Motor neuron (in vitro differentiated cells): ENCODE measurements at regions not wholly inside any gene's neighbourhood (a gene's known extent, or its start where the extent isn't known, plus 50 kb on each side); places are given as distances from the start of the nearest gene placed in this dataset.

ENCODE experiments used
- ATAC-seq, 8 experiments: fragments of 200-7000 bp; cut with Tn5 transposase; replicated peaks in 6 of 8; 2 replicates each; pipeline ENCODE4 v1.8.0; 2021; ENCODE audit warnings: mild to moderate bottlenecking in 8 of 8, moderate library complexity in 8 of 8
- H3K27ac ChIP-seq, 2 donors: fragments of 250-450 bp; sonication (Bioruptor Pico); 2 replicates each; pipeline ENCODE4 v1.9.0; 2021; ENCODE audit warnings: antibody characterized with exemption in 2 of 2, mild to moderate bottlenecking in 2 of 2, moderate library complexity in 1 of 2
- H3K4me1 ChIP-seq, 2 donors: fragments of 250-450 bp; sonication (Bioruptor Pico); replicated peaks in 1 of 2; 2 replicates each; pipeline ENCODE4 v1.6.1; 2021; ENCODE audit warnings: antibody characterized with exemption in 2 of 2, mild to moderate bottlenecking in 2 of 2, moderate library complexity in 1 of 2
- H3K4me3 ChIP-seq, 5 donors: fragments of 250-450 bp; sonication (Bioruptor Pico); 2 replicates each; pipeline ENCODE4 v1.9.0; 2021; ENCODE audit warnings: antibody characterized with exemption in 5 of 5, mild to moderate bottlenecking in 5 of 5, moderate library complexity in 4 of 5
- WGBS, 10 experiments: fragments of 450-650 bp; shearing (Covaris generic); methylation state at CpG; one replicate each; pipeline ENCODE4 v1.0.0; 2022; 5-methylcytosine and 5-hydroxymethylcytosine counted together
- in situ Hi-C, 9 experiments: fragments of 400-800 bp; cut with MboI; loops; one replicate each; pipeline ENCODE4 v1.15.0; 2021; ENCODE audit warnings: low sequenced_read_pairs in 9 of 9, low pct_unique_long_range_greater_than_20kb in 2 of 9; ENCODE audit not compliant: unreplicated experiment in 9 of 9

- in situ Hi-C loops, result no loop called here
Measured at GRCh38 chr16:86307514-86307903, 202.8 kb upstream of the FOXF1 start.

GRCh38 chr16:86308514-86308913 lies 201.8 kb upstream of the FOXF1 start:
- 20 to 100% (median 75%) methylated on average over 1 to 6 of the region's 10 CpGs; no CpG with 5 or more reads in 5 of the 10 experiments for WGBS, 10 experiments
- in situ Hi-C loops, result no loop called here
- Histone ChIP-seq H3K27ac (no peak overlapping the region), H3K4me3 (no peak overlapping the region), H3K4me1 (no peaks in the 10 kb centered on the region)
- ATAC-seq, result no peak

More at GRCh38 chr16:86307514-86307903, 202.8 kb upstream of the FOXF1 start:
- Histone ChIP-seq H3K4me3 (no peak overlapping the region), H3K4me1 (no peaks in the 10 kb centered on the region), H3K27ac (no peak overlapping the region)
- WGBS, 10 experiments, result 33 to 95% (median 71%) methylated on average over 3 to 6 of the region's 6 CpGs; no CpG with 5 or more reads in 2 of the 10 experiments
- ATAC-seq, result no peak

DNA sequence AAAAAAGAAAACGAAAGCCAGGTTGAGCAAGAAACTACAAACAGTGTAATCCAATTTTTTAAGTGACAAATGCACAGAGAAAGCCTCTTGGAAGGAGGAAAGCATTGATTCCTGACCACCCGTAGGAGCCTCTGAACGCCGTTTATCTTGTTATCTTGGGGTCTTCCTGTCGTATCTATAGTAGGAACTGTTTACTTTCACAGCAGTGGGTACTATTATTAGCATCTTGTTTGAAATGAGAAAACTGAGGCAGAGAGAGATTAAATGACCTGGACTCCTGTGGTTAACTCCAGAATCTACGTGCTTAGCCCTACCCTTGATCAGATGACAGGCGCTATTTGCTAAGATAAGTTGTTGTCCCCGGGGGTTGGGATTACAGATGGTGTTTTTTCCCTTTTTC lies 196.7 kb upstream of the FOXF1 start:
- WGBS, 10 experiments, result 23 to 80% (median 55%) methylated on average over 1 to 8 of the region's 8 CpGs
- in situ Hi-C loops, result no loop called here
- Histone ChIP-seq H3K4me3 (no peak overlapping the region), H3K4me1 (no peaks in the 10 kb centered on the region), H3K27ac (no peak overlapping the region)
- ATAC-seq, result no peak

GRCh38 chr16:86314402-86315025 lies 195.8 kb upstream of the FOXF1 start:
- H3K4me3 ChIP-seq, result no peak overlapping the region
- no peak overlapping the region for H3K27ac ChIP-seq
- 40 to 96% (median 74%) methylated on average over 1 to 11 of the region's 15 CpGs; no CpG with 5 or more reads in 2 of the 10 experiments for WGBS, 10 experiments
- in situ Hi-C loops, result no loop called here
- ATAC-seq, result no peak
- H3K4me1 ChIP-seq, result no peaks in the 10 kb centered on the region

GRCh38 chr16:86316967-86317812 lies 193.1 kb upstream of the FOXF1 start:
- Histone ChIP-seq H3K4me3 (no peak overlapping the region), H3K4me1 (no peaks in the 10 kb centered on the region), H3K27ac (no peak overlapping the region)
- 67 to 88% (median 78%) methylated on average over 1 to 17 of the region's 21 CpGs for WGBS, 10 experiments
- ATAC-seq, result no peak
- in situ Hi-C loops, result no loop called here

DNA sequence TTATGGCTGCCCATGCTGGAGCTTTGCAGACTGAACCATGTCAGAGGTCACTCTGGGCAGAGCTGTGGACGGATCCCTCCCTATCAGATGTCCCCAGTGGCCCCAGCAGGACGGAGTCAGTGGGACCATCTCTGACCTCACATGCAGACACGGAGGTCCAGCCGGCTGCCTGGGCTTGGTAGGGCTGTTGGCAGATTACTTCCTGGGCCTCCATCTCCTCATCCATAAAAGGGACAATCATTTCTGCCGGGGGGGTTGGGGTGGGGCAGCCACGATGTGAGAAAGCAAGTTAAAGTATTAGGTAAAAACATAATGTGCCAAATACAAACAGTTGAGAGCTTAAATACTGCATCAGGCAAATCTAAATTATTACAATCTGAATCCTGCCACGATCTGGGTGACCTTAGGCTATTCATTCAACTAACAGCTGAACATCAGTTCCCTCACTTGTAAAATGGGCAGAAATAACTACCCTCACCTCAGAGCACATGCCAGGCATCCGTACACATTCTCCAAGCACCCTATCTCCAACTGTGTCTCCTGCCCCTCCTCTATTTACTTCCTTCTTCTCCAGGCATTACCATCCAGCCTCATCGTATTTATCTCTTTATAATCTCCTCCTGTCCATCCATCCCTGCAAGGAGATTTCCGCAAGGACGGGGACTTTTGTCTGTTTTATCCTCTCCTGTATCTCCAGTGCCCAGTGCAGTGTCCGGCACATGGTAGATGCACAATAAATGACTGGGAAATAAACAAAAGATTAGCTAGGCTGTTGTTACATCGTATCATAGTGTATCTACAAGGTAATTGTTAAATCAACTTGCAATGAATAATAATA lies 192.3 kb upstream of the FOXF1 start:
- WGBS, 10 experiments, result 58 to 100% (median 81%) methylated on average over 1 to 10 of the region's 13 CpGs
- in situ Hi-C loops, result no loop called here

GRCh38 chr16:86319585-86320236 lies 190.6 kb upstream of the FOXF1 start:
- peak in 1 of 8 experiments; percentile 61 for ATAC-seq
- no peaks in the 10 kb centered on the region for H3K4me1 ChIP-seq
- H3K4me3 ChIP-seq, result no peak overlapping the region
- no peak overlapping the region for H3K27ac ChIP-seq
- 0 to 90% (median 70%) methylated on average over 1 to 10 of the region's 13 CpGs; no CpG with 5 or more reads in 1 of the 10 experiments for WGBS, 10 experiments
- in situ Hi-C loops, result no loop called here

More for the DNA sequence above, 192.3 kb upstream of the FOXF1 start:
- ATAC-seq, result peak in 1 of 8 experiments; percentile 45
- Histone ChIP-seq H3K4me3 (no peak overlapping the region), H3K4me1 (no peaks in the 10 kb centered on the region), H3K27ac (no peak overlapping the region)

DNA sequence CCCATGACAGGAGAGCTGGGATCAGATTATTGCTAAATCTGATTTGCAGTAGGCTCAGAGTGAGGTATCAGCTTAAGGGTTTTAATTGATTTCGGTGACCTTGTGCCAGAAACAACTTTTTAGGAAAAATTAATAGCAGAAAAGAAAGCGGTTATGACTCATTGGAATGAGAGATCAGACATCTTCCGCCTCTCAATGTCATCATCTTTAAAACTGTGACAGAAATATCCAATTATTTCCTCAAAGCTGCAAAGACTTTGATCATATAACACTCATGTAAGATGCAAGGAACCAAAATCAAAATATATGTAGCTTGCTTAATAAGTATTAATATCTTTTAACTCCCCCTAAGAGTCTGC lies 190.1 kb upstream of the FOXF1 start:
- H3K4me3 ChIP-seq, result no peak overlapping the region
- WGBS, 10 experiments, result 0 to 94% (median 80%) methylated on average over 1 to 3 of the region's 3 CpGs; no CpG with 5 or more reads in 2 of the 10 experiments
- H3K4me1 ChIP-seq, result no peaks in the 10 kb centered on the region
- in situ Hi-C loops, result no loop called here
- no peak for ATAC-seq
- H3K27ac ChIP-seq, result no peak overlapping the region

- WGBS, 10 experiments, result 14 to 94% (median 79%) methylated on average over 1 to 4 of the region's 9 CpGs; no CpG with 5 or more reads in 2 of the 10 experiments
- ATAC-seq, result no peak
- in situ Hi-C loops, result no loop called here
- no peak overlapping the region for H3K4me3 ChIP-seq
- H3K27ac ChIP-seq, result no peak overlapping the region
- no peaks in the 10 kb centered on the region for H3K4me1 ChIP-seq
Measured at GRCh38 chr16:86321491-86321890, 188.8 kb upstream of the FOXF1 start.

GRCh38 chr16:86322283-86322682 lies 188.0 kb upstream of the FOXF1 start:
- in situ Hi-C loops, result no loop called here
- WGBS, 10 experiments, result 0 to 51% (median 12%) methylated on average over 2 to 4 of the region's 6 CpGs; no CpG with 5 or more reads in 4 of the 10 experiments
- no peak overlapping the region for H3K27ac ChIP-seq
- no peaks in the 10 kb centered on the region for H3K4me1 ChIP-seq
- no peak overlapping the region for H3K4me3 ChIP-seq
- no peak for ATAC-seq

GRCh38 chr16:86322806-86323205 lies 187.5 kb upstream of the FOXF1 start:
- no peaks in the 10 kb centered on the region for H3K4me1 ChIP-seq
- 0 to 50% (median 46%) methylated on average over 1 to 4 of the region's 8 CpGs; no CpG with 5 or more reads in 5 of the 10 experiments for WGBS, 10 experiments
- ATAC-seq, result no peak
- no peak overlapping the region for H3K4me3 ChIP-seq
- in situ Hi-C loops, result no loop called here
- no peak overlapping the region for H3K27ac ChIP-seq

GRCh38 chr16:86324320-86324719 lies 186.0 kb upstream of the FOXF1 start:
- no peak for ATAC-seq

More at GRCh38 chr16:86324320-86324719, 186.0 kb upstream of the FOXF1 start:
- WGBS, 10 experiments, result 60 to 100% (median 78%) methylated on average over 1 to 5 of the region's 18 CpGs; no CpG with 5 or more reads in 6 of the 10 experiments
- Histone ChIP-seq H3K4me3 (no peak overlapping the region), H3K4me1 (no peaks in the 10 kb centered on the region), H3K27ac (no peak overlapping the region)
- in situ Hi-C loops, result no loop called here
